WTC11 (cell line): ENCODE measurements at regions not wholly inside any gene's neighbourhood (a gene's known extent, or its start where the extent isn't known, plus 50 kb on each side); places are given as distances from the start of the nearest gene placed in this dataset.

Source experiments
- ATAC-seq: fragments of 200-7000 bp; cut with Tn5 transposase; 2 replicates; pipeline ENCODE4 v1.10.0; 2021; ENCODE audit warnings: mild to moderate bottlenecking, moderate library complexity
- CTCF ChIA-PET: fragments of 300-600 bp; sonication (Branson Sonifier 250); formaldehyde crosslinking; loops from one replicate; lab custom pipeline; 2021; ENCODE audit warnings: antibody characterized with exemption; lab: Charles Lee
- POLR2A ChIA-PET: fragments of 350-600 bp; sonication (Branson Sonifier 250); formaldehyde crosslinking; loops from one replicate; lab custom pipeline; 2021; ENCODE audit warnings: antibody characterized with exemption; lab: Charles Lee
- DNase-seq: peaks from one replicate; pipeline ENCODE4 v3.0.0; 2021; ENCODE audit warnings: low spot score
- H3K27ac Mint-ChIP-seq: 2 replicates; pipeline ENCODE4 v1.8.0; 2021; ENCODE audit warnings: mixed read lengths
- H3K27me3 Mint-ChIP-seq: 2 replicates; pipeline ENCODE4 v1.8.0; 2021; ENCODE audit warnings: low read depth, mild to moderate bottlenecking, moderate library complexity, mixed read lengths
- H3K36me3 Mint-ChIP-seq: 2 replicates; pipeline ENCODE4 v1.8.0; 2021; ENCODE audit warnings: mixed read lengths
- H3K4me1 Mint-ChIP-seq: 2 replicates; pipeline ENCODE4 v1.8.0; 2022; ENCODE audit warnings: mixed read lengths
- H3K4me3 Mint-ChIP-seq: 2 replicates; pipeline ENCODE4 v1.8.0; 2021; ENCODE audit warnings: mild to moderate bottlenecking, moderate library complexity, mixed read lengths
- H3K9me3 Mint-ChIP-seq: 2 replicates; pipeline ENCODE4 v1.8.0; 2021; ENCODE audit warnings: mixed read lengths
- ATF1 ChIP-seq: sonication (generic); formaldehyde crosslinking; IDR thresholded peaks from 2 replicates; pipeline ENCODE4 v1.8.1; 2023; ENCODE audit warnings: mild to moderate bottlenecking, moderate library complexity, missing genetic modification reagents
- ESRRA ChIP-seq: sonication (generic); formaldehyde crosslinking; IDR thresholded peaks from 2 replicates; pipeline ENCODE4 v1.8.1; 2022; ENCODE audit warnings: mild to moderate bottlenecking, missing genetic modification reagents, borderline replicate concordance
- ETV6 ChIP-seq: sonication (generic); formaldehyde crosslinking; IDR thresholded peaks from 2 replicates; pipeline ENCODE4 v1.8.1; 2022; ENCODE audit warnings: mild to moderate bottlenecking, missing genetic modification reagents
- FOXJ3 ChIP-seq: sonication (generic); formaldehyde crosslinking; IDR thresholded peaks from 2 replicates; pipeline ENCODE4 v1.9.0; 2021; ENCODE audit warnings: missing genetic modification reagents, mild to moderate bottlenecking, borderline replicate concordance
- FOXK1 ChIP-seq: sonication (generic); formaldehyde crosslinking; IDR thresholded peaks from 2 replicates; pipeline ENCODE4 v1.8.0; 2022; ENCODE audit warnings: mild to moderate bottlenecking, moderate library complexity, missing genetic modification reagents
- NFYB ChIP-seq: sonication (generic); formaldehyde crosslinking; conservative IDR thresholded peaks from 2 replicates; pipeline ENCODE4 v1.8.0; 2022; ENCODE audit warnings: low read depth, missing genetic modification reagents
- SMAD3 ChIP-seq: sonication (generic); formaldehyde crosslinking; IDR thresholded peaks from 2 replicates; pipeline ENCODE4 v1.8.0; 2022; ENCODE audit warnings: missing genetic modification reagents, mild to moderate bottlenecking, borderline replicate concordance
- SOX15 ChIP-seq: fragments of 250-450 bp; sonication (Bioruptor Pico); IDR thresholded peaks from 2 replicates; pipeline ENCODE4 v1.9.0; 2021; ENCODE audit warnings: mild to moderate bottlenecking
- TCF7 ChIP-seq: sonication (generic); formaldehyde crosslinking; IDR thresholded peaks from 2 replicates; pipeline ENCODE4 v1.8.0; 2022; ENCODE audit warnings: mild to moderate bottlenecking, low read depth, missing genetic modification reagents, moderate library complexity
- ZNF138 ChIP-seq: sonication (generic); formaldehyde crosslinking; conservative IDR thresholded peaks from 2 replicates; pipeline ENCODE4 v1.8.1; 2022; ENCODE audit warnings: mild to moderate bottlenecking, moderate library complexity, missing genetic modification reagents
- TF ChIP-seq, protein P1 (sequence below): sonication (generic); formaldehyde crosslinking; IDR thresholded peaks from 2 replicates; pipeline ENCODE4 v1.8.1; 2023; ENCODE audit warnings: mild to moderate bottlenecking, missing genetic modification reagents
- TF ChIP-seq, protein P2 (sequence below): sonication (generic); formaldehyde crosslinking; IDR thresholded peaks from 2 replicates; pipeline ENCODE4 v1.8.1; 2023; ENCODE audit warnings: mild to moderate bottlenecking, missing genetic modification reagents, moderate library complexity
- TF ChIP-seq, protein P3 (sequence below): sonication (generic); formaldehyde crosslinking; IDR thresholded peaks from 2 replicates; pipeline ENCODE4 v1.8.1; 2022; ENCODE audit warnings: low read depth, mild to moderate bottlenecking, moderate library complexity, missing genetic modification reagents, borderline replicate concordance
- TF ChIP-seq, protein P4 (sequence below): sonication (generic); formaldehyde crosslinking; IDR thresholded peaks from 2 replicates; pipeline ENCODE4 v1.8.0; 2022; ENCODE audit warnings: mild to moderate bottlenecking, missing genetic modification reagents
- TF ChIP-seq, protein P5 (sequence below): sonication (generic); formaldehyde crosslinking; IDR thresholded peaks from 2 replicates; pipeline ENCODE4 v1.8.0; 2022; ENCODE audit warnings: mild to moderate bottlenecking, missing genetic modification reagents

DNA sequence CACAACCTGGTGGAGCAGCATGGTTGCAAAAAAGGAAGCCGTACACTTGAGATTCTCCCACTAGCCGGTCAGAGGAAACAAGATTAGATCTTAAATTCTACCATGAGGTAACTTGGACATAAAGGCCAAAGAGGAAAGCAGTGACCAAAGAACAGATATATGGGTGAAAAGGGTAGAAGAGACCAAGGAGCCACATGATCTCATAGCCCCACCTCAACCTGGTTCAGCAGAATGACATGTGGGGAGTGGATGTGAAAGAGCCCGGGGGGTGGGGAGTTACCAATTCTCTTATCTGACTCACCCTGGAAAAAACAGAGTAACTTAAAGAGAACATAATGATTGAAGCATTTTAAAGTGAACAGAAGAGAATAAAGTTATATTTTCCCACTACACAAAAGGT, 683.0 kb downstream of the DSC3 start:
- DNase-seq (no peak), ATAC-seq (no peak)
- no peaks in the 10 kb centered on the region for H3K27me3 Mint-ChIP-seq
- H3K36me3 Mint-ChIP-seq, result no peaks in the 10 kb centered on the region
- H3K27ac Mint-ChIP-seq, result no peak overlapping the region
- no peak for TF ChIP-seq FOXJ3 (CRISPR knock-in tag)
- TF ChIP-seq, protein P1, sequence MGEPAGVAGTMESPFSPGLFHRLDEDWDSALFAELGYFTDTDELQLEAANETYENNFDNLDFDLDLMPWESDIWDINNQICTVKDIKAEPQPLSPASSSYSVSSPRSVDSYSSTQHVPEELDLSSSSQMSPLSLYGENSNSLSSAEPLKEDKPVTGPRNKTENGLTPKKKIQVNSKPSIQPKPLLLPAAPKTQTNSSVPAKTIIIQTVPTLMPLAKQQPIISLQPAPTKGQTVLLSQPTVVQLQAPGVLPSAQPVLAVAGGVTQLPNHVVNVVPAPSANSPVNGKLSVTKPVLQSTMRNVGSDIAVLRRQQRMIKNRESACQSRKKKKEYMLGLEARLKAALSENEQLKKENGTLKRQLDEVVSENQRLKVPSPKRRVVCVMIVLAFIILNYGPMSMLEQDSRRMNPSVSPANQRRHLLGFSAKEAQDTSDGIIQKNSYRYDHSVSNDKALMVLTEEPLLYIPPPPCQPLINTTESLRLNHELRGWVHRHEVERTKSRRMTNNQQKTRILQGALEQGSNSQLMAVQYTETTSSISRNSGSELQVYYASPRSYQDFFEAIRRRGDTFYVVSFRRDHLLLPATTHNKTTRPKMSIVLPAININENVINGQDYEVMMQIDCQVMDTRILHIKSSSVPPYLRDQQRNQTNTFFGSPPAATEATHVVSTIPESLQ (CRISPR knock-in tag), result no peak
- CTCF ChIA-PET, result no interaction called here
- no peaks in the 10 kb centered on the region for H3K9me3 Mint-ChIP-seq
- H3K4me1 Mint-ChIP-seq, result peaks cover 11% of the 10 kb centered on the region
- no peak overlapping the region for H3K4me3 Mint-ChIP-seq
- POLR2A ChIA-PET, result no interaction called here

DNA sequence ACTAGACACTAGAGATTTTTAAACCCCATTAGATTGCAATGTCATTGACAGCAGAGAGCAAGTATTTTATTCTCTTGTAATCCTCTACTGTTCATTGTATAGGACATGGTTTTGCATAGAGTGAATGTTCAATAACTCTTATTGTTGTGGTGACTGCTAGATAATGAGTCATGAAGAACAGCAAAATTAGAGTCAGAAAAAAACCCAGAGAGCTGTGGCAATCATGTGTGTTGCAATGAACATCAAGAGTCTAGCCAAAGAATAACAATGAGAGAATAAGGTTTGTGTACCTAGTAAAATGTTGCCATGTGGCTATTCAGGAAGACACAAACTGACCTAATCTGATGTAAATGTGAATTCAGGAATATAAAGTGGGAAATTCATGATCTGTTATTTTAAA, 684.0 kb downstream of the DSC3 start:
- CTCF ChIA-PET, result no interaction called here
- no peak for ATAC-seq
- no peaks in the 10 kb centered on the region for H3K27me3 Mint-ChIP-seq

DNA sequence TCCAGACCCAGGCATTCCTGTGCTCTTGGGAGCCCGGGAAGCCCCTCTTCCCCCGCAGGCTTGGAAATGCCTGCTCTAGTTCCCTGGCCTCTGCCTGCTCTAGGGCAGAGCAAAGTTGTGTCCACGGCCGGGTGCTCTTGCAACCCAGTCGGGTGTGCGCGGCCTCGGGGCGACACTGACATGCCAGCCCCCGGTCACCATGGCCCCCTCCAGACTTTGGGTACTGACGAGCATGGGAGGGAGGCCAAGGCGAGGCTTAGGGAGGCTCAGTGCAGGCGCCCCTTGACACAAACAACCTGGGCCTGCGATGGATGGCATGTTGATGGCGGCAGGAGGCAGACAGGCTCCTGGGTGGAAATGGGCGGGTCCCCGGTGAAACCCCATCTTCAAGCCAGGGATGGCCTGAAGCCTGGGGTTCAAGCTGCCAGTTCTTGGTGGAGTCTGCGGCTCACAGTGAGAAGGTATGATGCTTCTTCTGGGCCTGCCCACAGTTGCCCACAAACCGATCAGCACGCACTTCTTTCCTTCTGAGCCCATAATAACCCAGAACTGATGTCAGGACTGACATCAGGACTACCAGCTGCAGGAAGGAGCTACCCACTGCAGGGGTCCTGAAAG, 689.9 kb downstream of the DSC3 start:
- ATAC-seq (no peak), DNase-seq (no peak)
- peaks cover 10% of the 10 kb centered on the region for H3K36me3 Mint-ChIP-seq
- H3K27me3 Mint-ChIP-seq, result peaks cover 3% of the 10 kb centered on the region; the same call in 1 of the 2 replicates
- no peaks in the 10 kb centered on the region for H3K4me1 Mint-ChIP-seq
- CTCF ChIA-PET, result no interaction called here
- TF ChIP-seq, protein P2, sequence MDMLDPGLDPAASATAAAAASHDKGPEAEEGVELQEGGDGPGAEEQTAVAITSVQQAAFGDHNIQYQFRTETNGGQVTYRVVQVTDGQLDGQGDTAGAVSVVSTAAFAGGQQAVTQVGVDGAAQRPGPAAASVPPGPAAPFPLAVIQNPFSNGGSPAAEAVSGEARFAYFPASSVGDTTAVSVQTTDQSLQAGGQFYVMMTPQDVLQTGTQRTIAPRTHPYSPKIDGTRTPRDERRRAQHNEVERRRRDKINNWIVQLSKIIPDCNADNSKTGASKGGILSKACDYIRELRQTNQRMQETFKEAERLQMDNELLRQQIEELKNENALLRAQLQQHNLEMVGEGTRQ (CRISPR knock-in tag), result no peak
- TF ChIP-seq, protein P3, sequence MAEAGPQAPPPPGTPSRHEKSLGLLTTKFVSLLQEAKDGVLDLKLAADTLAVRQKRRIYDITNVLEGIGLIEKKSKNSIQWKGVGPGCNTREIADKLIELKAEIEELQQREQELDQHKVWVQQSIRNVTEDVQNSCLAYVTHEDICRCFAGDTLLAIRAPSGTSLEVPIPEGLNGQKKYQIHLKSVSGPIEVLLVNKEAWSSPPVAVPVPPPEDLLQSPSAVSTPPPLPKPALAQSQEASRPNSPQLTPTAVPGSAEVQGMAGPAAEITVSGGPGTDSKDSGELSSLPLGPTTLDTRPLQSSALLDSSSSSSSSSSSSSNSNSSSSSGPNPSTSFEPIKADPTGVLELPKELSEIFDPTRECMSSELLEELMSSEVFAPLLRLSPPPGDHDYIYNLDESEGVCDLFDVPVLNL, result no peak
- no peak for TF ChIP-seq NFYB
- TF ChIP-seq ATF1 (CRISPR knock-in tag), result no peak
- no peak overlapping the region for H3K4me3 Mint-ChIP-seq
- H3K27ac Mint-ChIP-seq, result no peak overlapping the region
- POLR2A ChIA-PET, result no interaction called here
- H3K9me3 Mint-ChIP-seq, result peaks cover 17% of the 10 kb centered on the region

More for the DNA sequence above, 684.0 kb downstream of the DSC3 start:
- TF ChIP-seq, protein P1 (CRISPR knock-in tag), result no peak
- Mint-ChIP-seq H3K4me1 (peaks cover 11% of the 10 kb centered on the region), H3K9me3 (no peaks in the 10 kb centered on the region), H3K36me3 (no peaks in the 10 kb centered on the region), H3K4me3 (no peak overlapping the region), H3K27ac (no peak overlapping the region)
- POLR2A ChIA-PET, result no interaction called here
- DNase-seq, result no peak

DNA sequence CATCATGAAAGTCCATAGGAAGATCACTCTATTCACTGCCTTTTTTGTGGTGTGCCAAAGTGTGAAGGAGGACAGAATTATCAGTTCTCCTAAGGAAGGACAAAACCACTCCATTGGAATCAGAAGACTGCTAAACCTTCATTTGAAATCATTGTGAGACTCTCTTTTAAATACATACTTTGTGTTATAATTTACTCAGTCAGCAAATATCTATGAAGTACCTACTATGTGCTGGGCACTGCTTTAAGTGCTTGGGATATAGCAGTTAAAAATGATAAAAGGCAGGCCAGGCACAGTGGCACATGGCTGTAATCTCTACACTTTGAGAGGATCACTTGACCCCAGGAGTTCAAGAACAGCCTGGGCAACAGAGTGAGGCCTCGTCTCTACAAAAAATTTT, 692.3 kb downstream of the DSC3 start:
- Mint-ChIP-seq H3K27me3 (peaks cover 3% of the 10 kb centered on the region; the same call in 1 of the 2 replicates), H3K27ac (no peak overlapping the region), H3K4me1 (no peaks in the 10 kb centered on the region), H3K36me3 (peaks cover 24% of the 10 kb centered on the region), H3K9me3 (peaks cover 32% of the 10 kb centered on the region), H3K4me3 (no peak overlapping the region)
- ChIA-PET CTCF (no interaction called here), POLR2A (no interaction called here)
- DNase-seq (no peak), ATAC-seq (no peak)
- TF ChIP-seq ETV6 (CRISPR knock-in tag), result no peak
- TF ChIP-seq FOXK1, result no peak
- TF ChIP-seq SOX15, result no peak
- TF ChIP-seq, protein P1 (CRISPR knock-in tag), result no peak
- no peak for TF ChIP-seq TCF7 (CRISPR knock-in tag)
- TF ChIP-seq SMAD3 (CRISPR knock-in tag), result no peak
- TF ChIP-seq ZNF138, result no peak
- no peak for TF ChIP-seq ESRRA (CRISPR knock-in tag)
- TF ChIP-seq, protein P4, sequence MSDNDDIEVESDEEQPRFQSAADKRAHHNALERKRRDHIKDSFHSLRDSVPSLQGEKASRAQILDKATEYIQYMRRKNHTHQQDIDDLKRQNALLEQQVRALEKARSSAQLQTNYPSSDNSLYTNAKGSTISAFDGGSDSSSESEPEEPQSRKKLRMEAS (CRISPR knock-in tag), result no peak
- TF ChIP-seq, protein P5, sequence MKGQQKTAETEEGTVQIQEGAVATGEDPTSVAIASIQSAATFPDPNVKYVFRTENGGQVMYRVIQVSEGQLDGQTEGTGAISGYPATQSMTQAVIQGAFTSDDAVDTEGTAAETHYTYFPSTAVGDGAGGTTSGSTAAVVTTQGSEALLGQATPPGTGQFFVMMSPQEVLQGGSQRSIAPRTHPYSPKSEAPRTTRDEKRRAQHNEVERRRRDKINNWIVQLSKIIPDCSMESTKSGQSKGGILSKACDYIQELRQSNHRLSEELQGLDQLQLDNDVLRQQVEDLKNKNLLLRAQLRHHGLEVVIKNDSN, result no peak
- TF ChIP-seq, protein P3, result no peak
